GM12878 (cell line): ENCODE measurements at regions not wholly inside any gene's neighbourhood (a gene's known extent, or its start where the extent isn't known, plus 50 kb on each side); places are given as distances from the start of the nearest gene placed in this dataset.

Experiments used
- CTCF ChIP-seq, 3 experiments: IDR thresholded peaks in 2 of 3; conservative IDR thresholded peaks in 1 of 3; 2 replicates each; pipeline ENCODE4 v1.5.1; 2011; ENCODE audit warnings: low read depth in 3 of 3, low read length in 3 of 3, mild to moderate bottlenecking in 3 of 3, control low read depth in 2 of 3, moderate library complexity in 2 of 3, inconsistent platforms in 1 of 3, mixed read lengths in 1 of 3; ENCODE audit not compliant: control insufficient read depth in 2 of 3, insufficient read depth in 1 of 3; ENCODE audit errors: extremely low read depth in 1 of 3
- E2F4 ChIP-seq: IDR thresholded peaks from 2 replicates; pipeline ENCODE4 v1.6.1; 2012; ENCODE audit warnings: low read depth, low read length, improper control_type of control experiment
- EZH2 ChIP-seq: IDR thresholded peaks from 2 replicates; pipeline ENCODE4 v1.6.1; 2012; ENCODE audit warnings: low read depth, mild to moderate bottlenecking, control low read depth, inconsistent platforms, low read length, borderline replicate concordance; ENCODE audit not compliant: control insufficient read depth
- NFYB ChIP-seq: IDR thresholded peaks from 2 replicates; pipeline ENCODE4 v1.6.1; 2011; ENCODE audit warnings: low read depth, mild to moderate bottlenecking, low read length, improper control_type of control experiment, moderate library complexity; ENCODE audit not compliant: insufficient read depth
- POLR2A ChIP-seq: IDR thresholded peaks from 2 replicates; pipeline ENCODE4 v1.6.1; 2011; ENCODE audit warnings: low read depth, mild to moderate bottlenecking, low read length
- RAD21 ChIP-seq: IDR thresholded peaks from 2 replicates; pipeline ENCODE4 v1.6.1; 2011; ENCODE audit warnings: mild to moderate bottlenecking, low read depth, low read length, moderate library complexity; ENCODE audit not compliant: insufficient read depth
- RBBP5 ChIP-seq: fragments of 200-600 bp; sonication (generic); conservative IDR thresholded peaks from 2 replicates; pipeline ENCODE4 v1.6.1; 2016
- RFX5 ChIP-seq: IDR thresholded peaks from 2 replicates; pipeline ENCODE4 v1.6.1; 2011; ENCODE audit warnings: low read depth, low read length, improper control_type of control experiment
- SP1 ChIP-seq: IDR thresholded peaks from one replicate; pipeline ENCODE4 v1.6.1; 2011; ENCODE audit warnings: low read depth, low read length

- TF ChIP-seq POLR2A = no peak
- no peak for TF ChIP-seq RFX5
- TF ChIP-seq SP1 = no peak
- TF ChIP-seq NFYB = no peak
- no peak for TF ChIP-seq EZH2
- no peak for TF ChIP-seq E2F4
- TF ChIP-seq RBBP5 = no peak
- TF ChIP-seq CTCF (IDR thresholded peaks at IDR 0.05 in 2 of 3, conservative IDR thresholded peaks at IDR 0.05 in 1 of 3; ENCODE audit: control insufficient read depth in 2 of 3, extremely low read depth in 1 of 3, insufficient read depth in 1 of 3, low read depth in 3 of 3, low read length in 3 of 3) = no peak
- no peak for TF ChIP-seq RAD21
Observed at GRCh38 chr10:44858988-44859387, 52.1 kb upstream of the TMEM72 start.
